Spleen (tissue), 7 donors: ENCODE measurements at regions not wholly inside any gene's neighbourhood (a gene's known extent, or its start where the extent isn't known, plus 50 kb on each side); places are given as distances from the start of the nearest gene placed in this dataset.

ENCODE experiments used
- CTCF ChIP-seq, 11 experiments: fragments of 200-600 bp in 7 of 11; fragments of 450-650 bp in 4 of 11; sonication (generic) in 4 of 11; IDR thresholded peaks in 8 of 11; conservative IDR thresholded peaks in 3 of 11; 1 replicate in 7 of 11; 2 replicates in 4 of 11; pipeline versions ENCODE4 v1.4.0 to v1.8.0; 2016 to 2021; ENCODE audit warnings: antibody characterized with exemption in 11 of 11, inconsistent platforms in 4 of 11, mild to moderate bottlenecking in 1 of 11
- POLR2A ChIP-seq, 3 donors: fragments of 450-650 bp; IDR thresholded peaks; one replicate each; pipeline ENCODE4 v1.5.1; 2017; ENCODE audit warnings: antibody characterized with exemption in 3 of 3, mild to moderate bottlenecking in 1 of 3
- donor health status: DM: no; HTN: no; CAD: no; lungs with moderate emphysema.
- donor health status: DM: no; HTN: no; CAD: no.
- donor health status: DM: no; HTN: no; CAD: no.

- TF ChIP-seq CTCF (IDR thresholded peaks at IDR 0.05 in 8 of 11, conservative IDR thresholded peaks at IDR 0.05 in 3 of 11), result peak in 3 of 11 experiments; percentile 18 to 31 (median 20)
- no peak for TF ChIP-seq POLR2A (IDR thresholded peaks at IDR 0.05)
Measured at GRCh38 chr12:107448198-107448597, 237.4 kb upstream of the PWP1 start.
